ENCODE measurements at regions not wholly inside any gene's neighbourhood (a gene's known extent, or its start where the extent isn't known, plus 50 kb on each side); places are given as distances from the start of the nearest gene placed in this dataset.

DNA sequence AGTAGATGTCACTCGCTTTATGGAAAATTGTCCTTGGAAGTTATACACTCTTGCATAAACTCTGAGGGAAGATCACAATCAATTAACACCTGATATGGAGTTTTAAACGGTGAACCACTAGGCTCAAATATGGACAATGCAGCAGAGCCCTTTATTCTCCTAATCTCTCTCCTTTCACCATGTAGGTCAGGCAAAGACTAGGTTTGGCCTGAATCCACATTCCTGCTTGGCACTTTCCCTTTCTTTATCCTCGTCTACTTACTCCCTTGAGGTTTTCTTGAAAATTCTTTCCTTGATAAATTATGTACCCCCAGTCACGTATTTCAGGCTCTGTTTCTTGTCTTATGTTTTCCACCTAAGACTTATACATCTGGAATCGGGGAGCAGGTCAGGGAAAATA is 751.7 kb downstream of the DACH1 start:
- TF ChIP-seq, protein P1, sequence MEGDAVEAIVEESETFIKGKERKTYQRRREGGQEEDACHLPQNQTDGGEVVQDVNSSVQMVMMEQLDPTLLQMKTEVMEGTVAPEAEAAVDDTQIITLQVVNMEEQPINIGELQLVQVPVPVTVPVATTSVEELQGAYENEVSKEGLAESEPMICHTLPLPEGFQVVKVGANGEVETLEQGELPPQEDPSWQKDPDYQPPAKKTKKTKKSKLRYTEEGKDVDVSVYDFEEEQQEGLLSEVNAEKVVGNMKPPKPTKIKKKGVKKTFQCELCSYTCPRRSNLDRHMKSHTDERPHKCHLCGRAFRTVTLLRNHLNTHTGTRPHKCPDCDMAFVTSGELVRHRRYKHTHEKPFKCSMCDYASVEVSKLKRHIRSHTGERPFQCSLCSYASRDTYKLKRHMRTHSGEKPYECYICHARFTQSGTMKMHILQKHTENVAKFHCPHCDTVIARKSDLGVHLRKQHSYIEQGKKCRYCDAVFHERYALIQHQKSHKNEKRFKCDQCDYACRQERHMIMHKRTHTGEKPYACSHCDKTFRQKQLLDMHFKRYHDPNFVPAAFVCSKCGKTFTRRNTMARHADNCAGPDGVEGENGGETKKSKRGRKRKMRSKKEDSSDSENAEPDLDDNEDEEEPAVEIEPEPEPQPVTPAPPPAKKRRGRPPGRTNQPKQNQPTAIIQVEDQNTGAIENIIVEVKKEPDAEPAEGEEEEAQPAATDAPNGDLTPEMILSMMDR (conservative IDR thresholded peaks at IDR 0.05; ENCODE audit: low read length), result no peak
- no peak for TF ChIP-seq EZH2phosphoT487 (IDR thresholded peaks at IDR 0.05; ENCODE audit: borderline replicate concordance)

Measured in Loucy (cell line).